H9 (cell line): ENCODE measurements at regions not wholly inside any gene's neighbourhood (a gene's known extent, or its start where the extent isn't known, plus 50 kb on each side); places are given as distances from the start of the nearest gene placed in this dataset.
"Not testable (repeated sequence)": the region's sequence is repeated elsewhere in the genome, so short reads cannot be mapped to it uniquely, and the experiment has no call there.

Experiments
- DNase-seq: peaks from one replicate; pipeline ENCODE4 v3.0.0-alpha.2; 2017
- H2AFZ ChIP-seq: one replicate; pipeline ENCODE4 v1.6.1; 2013; ENCODE audit warnings: mild to moderate bottlenecking, low read length, control low read depth, moderate library complexity
- H2AK5ac ChIP-seq: 2 replicates; pipeline ENCODE4 v1.6.1; 2013; ENCODE audit warnings: low read length, control low read depth, mixed read lengths; ENCODE audit not compliant: insufficient read length
- H2BK120ac ChIP-seq: one replicate; pipeline ENCODE4 v1.6.1; 2013; ENCODE audit warnings: low read depth, mild to moderate bottlenecking, low read length, control low read depth, inconsistent platforms; ENCODE audit not compliant: poor library complexity, severe bottlenecking
- H2BK12ac ChIP-seq: 2 replicates; pipeline ENCODE4 v1.6.1; 2013; ENCODE audit warnings: low read length, control low read depth, mixed read lengths, low read depth; ENCODE audit not compliant: insufficient read length
- H2BK15ac ChIP-seq: 2 replicates; pipeline ENCODE4 v1.6.1; 2013; ENCODE audit warnings: low read depth, low read length, control low read depth
- H2BK20ac ChIP-seq: one replicate; pipeline ENCODE4 v1.6.1; 2013; ENCODE audit warnings: low read depth, mild to moderate bottlenecking, low read length, control low read depth, inconsistent platforms; ENCODE audit not compliant: poor library complexity, severe bottlenecking
- H2BK5ac ChIP-seq: 2 replicates; pipeline ENCODE4 v1.6.1; 2013; ENCODE audit warnings: low read length, control low read depth, mixed read lengths; ENCODE audit not compliant: insufficient read length
- H3K14ac ChIP-seq: 2 replicates; pipeline ENCODE4 v1.6.1; 2013; ENCODE audit warnings: low read length, control low read depth; ENCODE audit not compliant: insufficient read depth
- H3K18ac ChIP-seq: 2 replicates; pipeline ENCODE4 v1.6.1; 2013; ENCODE audit warnings: low read depth, mild to moderate bottlenecking, mixed read lengths, low read length, control low read depth; ENCODE audit not compliant: insufficient read length
- H3K23ac ChIP-seq: 2 replicates; pipeline ENCODE4 v1.6.1; 2013; ENCODE audit warnings: low read length, control low read depth, mixed read lengths, low read depth; ENCODE audit not compliant: insufficient read length
- H3K23me2 ChIP-seq: 2 replicates; pipeline ENCODE4 v1.6.1; 2013; ENCODE audit warnings: low read depth, mild to moderate bottlenecking, mixed read lengths, low read length, control low read depth; ENCODE audit not compliant: insufficient read length, poor library complexity, severe bottlenecking
- H3K27ac ChIP-seq: 2 replicates; pipeline ENCODE4 v1.5.1; 2013; ENCODE audit warnings: low read length, control low read depth, mixed read lengths, low read depth; ENCODE audit not compliant: insufficient read length
- H3K27me3 ChIP-seq: 2 replicates; pipeline ENCODE4 v1.6.1; 2013; ENCODE audit warnings: low read length, control low read depth, inconsistent platforms; ENCODE audit not compliant: insufficient read depth
- H3K4ac ChIP-seq: 2 replicates; pipeline ENCODE4 v1.6.1; 2013; ENCODE audit warnings: low read depth, mild to moderate bottlenecking, control low read depth, inconsistent platforms, low read length, moderate library complexity
- H3K4me1 ChIP-seq: 2 replicates; pipeline ENCODE4 v1.6.1; 2013; ENCODE audit warnings: low read length, control low read depth, inconsistent platforms; ENCODE audit not compliant: insufficient read depth
- H3K4me2 ChIP-seq: 2 replicates; pipeline ENCODE4 v1.6.1; 2013; ENCODE audit warnings: low read length, control low read depth, mixed read lengths; ENCODE audit not compliant: insufficient read length, insufficient read depth
- H3K56ac ChIP-seq: 2 replicates; pipeline ENCODE4 v1.6.1; 2013; ENCODE audit warnings: low read depth, mild to moderate bottlenecking, mixed read lengths, low read length, control low read depth; ENCODE audit not compliant: insufficient read length
- H3K79me1 ChIP-seq: 2 replicates; pipeline ENCODE4 v1.6.1; 2013; ENCODE audit warnings: low read depth, mild to moderate bottlenecking, moderate library complexity, low read length, control low read depth, inconsistent platforms; ENCODE audit not compliant: insufficient read depth, poor library complexity, severe bottlenecking
- H3K79me2 ChIP-seq: 2 replicates; pipeline ENCODE4 v1.6.1; 2013; ENCODE audit warnings: low read length, control low read depth, inconsistent platforms; ENCODE audit not compliant: insufficient read depth
- H3K9ac ChIP-seq: 2 replicates; pipeline ENCODE4 v1.6.1; 2013; ENCODE audit warnings: low read length, control low read depth, mixed read lengths; ENCODE audit not compliant: insufficient read length; ENCODE audit errors: extremely low read depth
- H3K9me3 ChIP-seq: one replicate; pipeline ENCODE4 v1.6.1; 2013; ENCODE audit warnings: low read depth, low read length, inconsistent platforms; ENCODE audit not compliant: control insufficient read depth
- H3T11ph ChIP-seq: one replicate; pipeline ENCODE4 v1.6.1; 2013; ENCODE audit warnings: mild to moderate bottlenecking, low read length, control low read depth, inconsistent platforms
- H4K20me1 ChIP-seq: one replicate; pipeline ENCODE4 v1.6.1; 2013; ENCODE audit not compliant: control insufficient read depth, insufficient read length, insufficient read depth
- H4K5ac ChIP-seq: 2 replicates; pipeline ENCODE4 v1.6.1; 2013; ENCODE audit warnings: low read depth, mild to moderate bottlenecking, mixed read lengths, low read length, control low read depth; ENCODE audit not compliant: insufficient read length
- H4K8ac ChIP-seq: replicated peaks from 2 replicates; pipeline ENCODE4 v1.6.1; 2013; ENCODE audit warnings: low read length, control low read depth, mixed read lengths, low read depth; ENCODE audit not compliant: insufficient read length
- H4K91ac ChIP-seq: 2 replicates; pipeline ENCODE4 v1.6.1; 2013; ENCODE audit warnings: low read depth, mild to moderate bottlenecking, moderate library complexity, mixed read lengths, low read length, control low read depth; ENCODE audit not compliant: insufficient read length
- H3K27ac Mint-ChIP-seq, 3 experiments: 2 replicates in 2 of 3; 3 replicates in 1 of 3; pipeline ENCODE4 v1.8.0; 2020 to 2021; ENCODE audit warnings: mixed read lengths in 3 of 3, mild to moderate bottlenecking in 1 of 3, moderate library complexity in 1 of 3
- H3K27me3 Mint-ChIP-seq: 2 replicates; pipeline ENCODE4 v1.8.0; 2021; ENCODE audit warnings: low read depth, mild to moderate bottlenecking, moderate library complexity, mixed read lengths
- H3K36me3 Mint-ChIP-seq, 3 experiments: 2 replicates in 2 of 3; 3 replicates in 1 of 3; pipeline ENCODE4 v1.8.0; 2020 to 2021; ENCODE audit warnings: low read depth in 3 of 3, mixed read lengths in 3 of 3; ENCODE audit not compliant: insufficient read depth in 1 of 3
- H3K4me1 Mint-ChIP-seq, 2 experiments: 2 replicates each; pipeline ENCODE4 v1.8.0; 2020; ENCODE audit warnings: mixed read lengths in 2 of 2
- H3K4me3 Mint-ChIP-seq, 2 experiments: 2 replicates in 1 of 2; 3 replicates in 1 of 2; pipeline ENCODE4 v1.8.0; 2020 to 2021; ENCODE audit warnings: mild to moderate bottlenecking in 2 of 2, mixed read lengths in 2 of 2, moderate library complexity in 1 of 2
- H3K9me3 Mint-ChIP-seq, 2 experiments: 2 replicates in 1 of 2; 3 replicates in 1 of 2; pipeline ENCODE4 v1.8.0; 2020; ENCODE audit warnings: mild to moderate bottlenecking in 2 of 2, mixed read lengths in 2 of 2, moderate library complexity in 1 of 2
- WGBS: extraction: QIAGEN DNeasy Blood & Tissue Kit; methylation state at CpG from one replicate; pipeline ENCODE4 v1.1.7; 2013; ENCODE audit warnings: missing lambda C conversion rate, low lambda C conversion rate, mixed read lengths; ENCODE audit not compliant: insufficient read length; ENCODE audit errors: extremely low coverage; 5-methylcytosine and 5-hydroxymethylcytosine counted together

GRCh38 chr7:103199191-103199590 lies 50.3 kb upstream of the NAPEPLD start:
- H3K4me1 ChIP-seq, H3K14ac ChIP-seq, H4K5ac ChIP-seq, H2BK15ac ChIP-seq, H3K4me1 Mint-ChIP-seq, H3T11ph ChIP-seq, H2AK5ac ChIP-seq, H2BK5ac ChIP-seq, H3K79me2 ChIP-seq, H3K9me3 ChIP-seq, H4K91ac ChIP-seq, H3K9ac ChIP-seq, H2BK12ac ChIP-seq, H3K36me3 Mint-ChIP-seq, H3K9me3 Mint-ChIP-seq, H4K8ac ChIP-seq, H3K27me3 Mint-ChIP-seq, H3K23me2 ChIP-seq, H3K79me1 ChIP-seq, H3K4ac ChIP-seq, H2BK20ac ChIP-seq, H3K27ac ChIP-seq, H2AFZ ChIP-seq, H3K27me3 ChIP-seq, H3K4me3 Mint-ChIP-seq, H3K4me2 ChIP-seq, H4K20me1 ChIP-seq, H3K27ac Mint-ChIP-seq, H3K56ac ChIP-seq, DNase-seq, H3K18ac ChIP-seq, H2BK120ac ChIP-seq, H3K23ac ChIP-seq: not testable (repeated sequence)
- WGBS, result no CpG with 5 or more reads among the region's 3 CpGs
